ENCODE measurements at regions not wholly inside any gene's neighbourhood (a gene's known extent, or its start where the extent isn't known, plus 50 kb on each side); places are given as distances from the start of the nearest gene placed in this dataset.

DNA sequence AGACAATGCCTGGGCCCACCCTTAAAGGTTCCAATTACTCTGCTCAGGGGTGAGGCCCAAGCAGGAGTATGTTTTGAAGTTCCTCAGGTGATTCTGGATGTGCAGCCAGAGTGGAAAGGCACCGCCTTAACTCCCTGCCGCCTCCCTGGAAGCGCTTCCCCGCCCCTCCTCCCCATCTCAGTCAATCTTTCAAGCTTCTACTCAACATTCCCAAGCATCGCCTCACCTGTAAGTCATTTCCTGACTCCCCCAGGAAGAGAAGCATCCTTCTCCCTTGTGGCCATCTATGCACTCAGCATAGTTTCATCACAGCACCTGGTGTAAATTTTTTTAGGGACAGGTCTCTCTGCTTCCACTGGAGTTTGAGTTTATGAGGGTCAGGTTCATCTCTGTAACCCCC is 67.5 kb downstream of the MYL12B start:
- TF ChIP-seq POLR2A (IDR thresholded peaks at IDR 0.05) (no peak), CTCF (IDR thresholded peaks at IDR 0.05) (no peak)

All from esophagus squamous epithelium (tissue), 4 donors.